A549 (cell line): ENCODE measurements at regions not wholly inside any gene's neighbourhood (a gene's known extent, or its start where the extent isn't known, plus 50 kb on each side); places are given as distances from the start of the nearest gene placed in this dataset.
"Not testable (repeated sequence)": the region's sequence is repeated elsewhere in the genome, so short reads cannot be mapped to it uniquely, and the experiment has no call there.

Source experiments
- ATAC-seq, 2 experiments: fragments of 200-7000 bp in 1 of 2; fragments of >200 bp in 1 of 2; cut with Nextera tagmentation in 1 of 2; cut with Tn5 transposase in 1 of 2; 3 replicates each; pipeline versions ENCODE4 v1.8.0 to v1.9.1; 2018 to 2020; ENCODE audit warnings: mild to moderate bottlenecking in 1 of 2, moderate library complexity in 1 of 2
- CTCF ChIA-PET: fragments of 300-600 bp; sonication (Branson Sonifier 250); formaldehyde crosslinking; extraction: SDS; loops from one replicate; lab custom pipeline; 2021; ENCODE audit warnings: antibody characterized with exemption, inconsistent platforms; lab: Yijun Ruan, JAX
- POLR2A ChIA-PET: fragments of 350-600 bp; formaldehyde crosslinking; extraction: SDS; loops from one replicate; lab custom pipeline; 2021; ENCODE audit warnings: antibody characterized with exemption, inconsistent platforms; lab: Yijun Ruan, JAX
- DNase-seq, 2 experiments: peaks; one replicate each; pipeline versions ENCODE4 v3.0.0 to v3.0.0-alpha.2; 2011 to 2016; ENCODE audit warnings: low read depth in 1 of 2, low spot score in 1 of 2
- FAIRE-seq: peaks from 2 replicates; lab custom pipeline; 2011; peaks lifted over from hg19 to GRCh38; lab: Jason Lieb, UNC
- H3K27ac ChIP-seq, 2 experiments: fragments of >200 bp; sonication (Bioruptor Twin); formaldehyde crosslinking; 3 replicates each; pipeline ENCODE4 v1.5.1; 2016 to 2017
- H3K4me1 ChIP-seq: fragments of >200 bp; sonication (Bioruptor Twin); formaldehyde crosslinking; 3 replicates; pipeline ENCODE4 v1.6.1; 2016
- H3K4me2 ChIP-seq: fragments of >200 bp; sonication (Bioruptor Twin); formaldehyde crosslinking; 3 replicates; pipeline ENCODE4 v1.6.1; 2016
- H3K4me3 ChIP-seq: fragments of >200 bp; sonication (Bioruptor Twin); formaldehyde crosslinking; 3 replicates; pipeline ENCODE4 v1.5.1; 2016
- H3K9me3 ChIP-seq: fragments of >200 bp; sonication (Bioruptor Twin); formaldehyde crosslinking; 3 replicates; pipeline ENCODE4 v1.6.1; 2016
- ATOH8 ChIP-seq: fragments of 250-450 bp; sonication (Bioruptor Pico); IDR thresholded peaks from 2 replicates; pipeline ENCODE4 v1.5.0; 2020; ENCODE audit warnings: low read depth, mild to moderate bottlenecking, moderate library complexity
- BHLHE40 ChIP-seq: IDR thresholded peaks from 2 replicates; pipeline ENCODE4 v1.6.1; 2012; ENCODE audit warnings: low read depth, low read length, inconsistent platforms
- CHD2 ChIP-seq: fragments of 150-350 bp; IDR thresholded peaks from 2 replicates; pipeline ENCODE4 v1.6.1; 2014; ENCODE audit warnings: low read length; ENCODE audit not compliant: partially characterized antibody
- CTCF ChIP-seq: fragments of >200 bp; sonication (Bioruptor Twin); formaldehyde crosslinking; IDR thresholded peaks from 3 replicates; pipeline ENCODE4 v1.5.1; 2016
- EHF ChIP-seq: fragments of 250-450 bp; sonication (Bioruptor Pico); IDR thresholded peaks from 2 replicates; pipeline ENCODE4 v1.5.0; 2020; ENCODE audit warnings: mild to moderate bottlenecking
- EHMT2 ChIP-seq: fragments of 200-600 bp; sonication (generic); IDR thresholded peaks from 2 replicates; pipeline ENCODE4 v1.6.1; 2016; ENCODE audit warnings: antibody characterized with exemption, low read depth, mild to moderate bottlenecking, moderate library complexity
- FOSB ChIP-seq: fragments of 250-450 bp; sonication (Bioruptor Pico); IDR thresholded peaks from 2 replicates; pipeline ENCODE4 v1.5.0; 2020; ENCODE audit warnings: mild to moderate bottlenecking, moderate library complexity
- GATA3 ChIP-seq: IDR thresholded peaks from 2 replicates; pipeline ENCODE4 v1.6.1; 2012; ENCODE audit warnings: borderline replicate concordance
- HMGXB4 ChIP-seq: fragments of 250-450 bp; sonication (Bioruptor Pico); IDR thresholded peaks from 2 replicates; pipeline ENCODE4 v1.5.0; 2021; ENCODE audit warnings: mild to moderate bottlenecking, moderate library complexity, borderline replicate concordance
- HOXB13 ChIP-seq: fragments of 250-450 bp; sonication (Bioruptor Pico); IDR thresholded peaks from 2 replicates; pipeline ENCODE4 v1.5.0; 2020; ENCODE audit warnings: low read depth, mild to moderate bottlenecking, moderate library complexity
- HOXB5 ChIP-seq: fragments of 250-450 bp; sonication (Bioruptor Pico); IDR thresholded peaks from 2 replicates; pipeline ENCODE4 v1.5.0; 2020; ENCODE audit warnings: mild to moderate bottlenecking, moderate library complexity
- JUNB ChIP-seq: fragments of >200 bp; sonication (Bioruptor Twin); formaldehyde crosslinking; IDR thresholded peaks from 2 replicates; pipeline ENCODE4 v1.6.1; 2016
- KDM5A ChIP-seq: fragments of 200-600 bp; sonication (generic); IDR thresholded peaks from 2 replicates; pipeline ENCODE4 v1.6.1; 2016; ENCODE audit warnings: antibody characterized with exemption, mild to moderate bottlenecking
- MAZ ChIP-seq: fragments of 150-350 bp; IDR thresholded peaks from 2 replicates; pipeline ENCODE4 v1.6.1; 2014; ENCODE audit warnings: antibody characterized with exemption, low read depth, low read length, borderline replicate concordance
- NFE2L2 ChIP-seq: fragments of 150-350 bp; conservative IDR thresholded peaks from 2 replicates; pipeline ENCODE4 v1.6.1; 2014; ENCODE audit warnings: low read length
- PHF8 ChIP-seq: fragments of 200-600 bp; sonication (generic); IDR thresholded peaks from 2 replicates; pipeline ENCODE4 v1.6.1; 2016; ENCODE audit warnings: low read depth, mild to moderate bottlenecking, antibody characterized with exemption, moderate library complexity, borderline replicate concordance
- POLR2AphosphoS2 ChIP-seq: conservative IDR thresholded peaks from 2 replicates; pipeline ENCODE4 v1.6.1; 2012; ENCODE audit warnings: low read length, improper control_type of control experiment, inconsistent platforms
- RAD21 ChIP-seq, 2 experiments: fragments of >200 bp in 1 of 2; sonication (Bioruptor Twin) in 1 of 2; formaldehyde crosslinking in 1 of 2; IDR thresholded peaks in 1 of 2; conservative IDR thresholded peaks in 1 of 2; 2 replicates in 1 of 2; 3 replicates in 1 of 2; pipeline ENCODE4 v1.6.1; 2012 to 2018; ENCODE audit warnings: inconsistent platforms in 1 of 2
- REST ChIP-seq: fragments of 200-600 bp; sonication (generic); IDR thresholded peaks from 2 replicates; pipeline ENCODE4 v1.6.1; 2016; ENCODE audit warnings: antibody characterized with exemption, mild to moderate bottlenecking, moderate library complexity
- RFX5 ChIP-seq: fragments of 450-650 bp; IDR thresholded peaks from 2 replicates; pipeline ENCODE4 v1.7.1; 2014; ENCODE audit warnings: antibody characterized with exemption, mild to moderate bottlenecking, moderate library complexity
- SREBF2 ChIP-seq: fragments of 450-650 bp; IDR thresholded peaks from 2 replicates; pipeline ENCODE4 v1.6.1; 2014; ENCODE audit warnings: mild to moderate bottlenecking, moderate library complexity
- TFCP2L1 ChIP-seq: fragments of 250-450 bp; sonication (Bioruptor Pico); IDR thresholded peaks from 2 replicates; pipeline ENCODE4 v1.5.0; 2021; ENCODE audit warnings: mild to moderate bottlenecking
- WGBS: methylation state at CpG from one replicate; pipeline ENCODE4 v1.1.6; 2017; ENCODE audit errors: missing lambda C conversion rate; 5-methylcytosine and 5-hydroxymethylcytosine counted together
- TF ChIP-seq, protein P1 (sequence below): IDR thresholded peaks from 2 replicates; pipeline ENCODE4 v1.6.1; 2012; ENCODE audit warnings: low read depth, borderline replicate concordance

GRCh38 chr6:125631165-125631564, 118.3 kb upstream of the HEY2 start:
- WGBS, result 12% methylated on average over 1 of the region's 1 CpG
- Histone ChIP-seq H3K4me2 (no peak overlapping the region), H3K9me3 (no peaks in the 10 kb centered on the region), H3K4me1 (no peaks in the 10 kb centered on the region), H3K4me3 (no peak overlapping the region), H3K27ac (no peak overlapping the region)
- FAIRE-seq (no peak), DNase-seq (no peak), ATAC-seq (no peak)
- ChIA-PET CTCF (no interaction called here), POLR2A (no interaction called here)
- no peak for TF ChIP-seq HOXB5 (CRISPR knock-in tag)
- no peak for TF ChIP-seq HOXB13 (CRISPR knock-in tag)
- no peak for TF ChIP-seq TFCP2L1 (CRISPR knock-in tag)
- TF ChIP-seq REST, result no peak
- TF ChIP-seq PHF8, result no peak
- TF ChIP-seq GATA3, result no peak
- no peak for TF ChIP-seq EHF
- TF ChIP-seq MAZ, result no peak
- no peak for TF ChIP-seq CHD2
- TF ChIP-seq RAD21 (conservative IDR thresholded peaks at IDR 0.05 in 1 of 2, IDR thresholded peaks at IDR 0.05 in 1 of 2), result no peak
- TF ChIP-seq ATOH8 (CRISPR knock-in tag), result no peak
- TF ChIP-seq, protein P1, sequence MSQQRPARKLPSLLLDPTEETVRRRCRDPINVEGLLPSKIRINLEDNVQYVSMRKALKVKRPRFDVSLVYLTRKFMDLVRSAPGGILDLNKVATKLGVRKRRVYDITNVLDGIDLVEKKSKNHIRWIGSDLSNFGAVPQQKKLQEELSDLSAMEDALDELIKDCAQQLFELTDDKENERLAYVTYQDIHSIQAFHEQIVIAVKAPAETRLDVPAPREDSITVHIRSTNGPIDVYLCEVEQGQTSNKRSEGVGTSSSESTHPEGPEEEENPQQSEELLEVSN, result no peak
- no peak for TF ChIP-seq NFE2L2
- no peak for TF ChIP-seq KDM5A
- TF ChIP-seq BHLHE40, result no peak
- no peak for TF ChIP-seq EHMT2
- TF ChIP-seq HMGXB4 (CRISPR knock-in tag), result no peak

DNA sequence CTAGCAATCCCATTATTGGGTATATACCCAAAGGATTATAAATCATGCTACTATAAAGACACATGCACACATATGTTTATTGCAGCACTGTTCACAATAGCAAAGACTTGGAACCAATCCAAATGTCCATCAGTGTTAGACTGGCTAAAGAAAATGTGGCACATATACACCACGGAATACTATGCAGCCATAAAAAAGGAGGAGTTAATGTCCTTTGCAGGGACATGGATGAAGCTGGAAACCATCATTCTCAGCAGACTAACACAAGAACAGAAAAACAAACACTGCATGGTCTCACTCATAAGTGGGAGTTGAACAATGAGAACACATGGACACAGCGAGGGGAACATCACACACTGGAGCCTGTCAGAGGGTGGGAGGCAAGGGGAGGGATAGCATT, 113.4 kb upstream of the HEY2 start:
- H3K27ac ChIP-seq, H3K4me1 ChIP-seq, ATAC-seq, FAIRE-seq, CTCF ChIA-PET, POLR2A ChIA-PET, H3K4me2 ChIP-seq, H3K4me3 ChIP-seq, H3K9me3 ChIP-seq, DNase-seq: not testable (repeated sequence)
- WGBS, result 41% methylated on average over 2 of the region's 2 CpGs

DNA sequence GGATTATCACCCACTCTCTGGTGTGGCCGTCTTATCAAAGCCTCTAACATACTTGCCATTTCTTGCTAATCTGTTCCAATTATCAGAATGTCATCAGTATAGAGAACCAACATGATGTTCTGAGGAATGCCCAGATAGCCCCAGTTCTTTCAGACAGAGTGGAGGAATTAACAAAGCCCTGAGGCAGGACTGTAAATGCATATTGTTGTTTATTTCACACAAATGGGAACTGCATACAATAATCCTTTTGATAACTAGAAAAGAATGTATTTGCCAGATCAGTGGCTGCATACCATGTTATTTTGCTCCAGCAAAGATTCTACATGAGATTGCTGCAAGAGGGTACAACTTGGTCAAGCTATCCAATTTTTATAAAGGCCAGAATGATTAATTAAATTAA, 112.8 kb upstream of the HEY2 start:
- 86% methylated on average over 1 of the region's 1 CpG for WGBS
- FAIRE-seq, result no peak
- CTCF ChIA-PET, result no interaction called here
- TF ChIP-seq POLR2AphosphoS2 (no peak), FOSB (CRISPR knock-in tag) (no peak), GATA3 (no peak), NFE2L2 (no peak), JUNB (no peak), PHF8 (no peak), SREBF2 (no peak), RFX5 (no peak), CTCF (no peak)

More for the DNA sequence above, 112.8 kb upstream of the HEY2 start:
- H3K9me3 ChIP-seq, result no peaks in the 10 kb centered on the region
- POLR2A ChIA-PET, result no interaction called here
- H3K4me1 ChIP-seq, result no peaks in the 10 kb centered on the region
- DNase-seq (no peak), ATAC-seq (no peak)
- H3K27ac ChIP-seq, result no peak overlapping the region
- no peak overlapping the region for H3K4me2 ChIP-seq
- H3K4me3 ChIP-seq, result no peak overlapping the region
